SK-N-SH (cell line): ENCODE measurements at regions not wholly inside any gene's neighbourhood (a gene's known extent, or its start where the extent isn't known, plus 50 kb on each side); places are given as distances from the start of the nearest gene placed in this dataset.

Source experiments
- CTCF ChIA-PET: fragments of 300-600, 350-600 bp; formaldehyde crosslinking; extraction: SDS; loops from one replicate; lab custom pipeline; 2021; lab: Yijun Ruan, JAX
- POLR2A ChIA-PET: fragments of 350-600 bp; sonication (Branson Sonifier 250); formaldehyde crosslinking; extraction: SDS; loops from one replicate; lab custom pipeline; 2020; ENCODE audit warnings: antibody characterized with exemption, inconsistent platforms; lab: Yijun Ruan, JAX
- DNase-seq: peaks from one replicate; pipeline ENCODE4 v3.0.0; 2012
- H2AFZ ChIP-seq: fragments of 200-600 bp; sonication (generic); 2 replicates; pipeline ENCODE4 v1.8.1; 2016; ENCODE audit warnings: antibody characterized with exemption, mild to moderate bottlenecking, low read depth
- H3F3A ChIP-seq: fragments of 200-600 bp; sonication (generic); replicated peaks from 2 replicates; pipeline ENCODE3; 2016; ENCODE audit warnings: antibody characterized with exemption, mild to moderate bottlenecking; ENCODE audit not compliant: insufficient read depth
- H3K27ac ChIP-seq, 2 experiments: fragments of 200-500 bp in 1 of 2; fragments of 200-600 bp in 1 of 2; sonication (Bioruptor generic) in 1 of 2; sonication (generic), shearing (Covaris generic) in 1 of 2; 2 replicates each; pipeline versions ENCODE4 v1.5.1 to v1.6.1; 2014 to 2016; ENCODE audit warnings: low read depth in 2 of 2, inconsistent platforms in 1 of 2, low read length in 1 of 2, mild to moderate bottlenecking in 1 of 2, mixed read lengths in 1 of 2
- H3K27me3 ChIP-seq: fragments of 200-600 bp; sonication (generic), shearing (Covaris generic); 2 replicates; pipeline ENCODE4 v1.6.1; 2016; ENCODE audit warnings: mixed run types; ENCODE audit not compliant: insufficient read depth
- H3K36me3 ChIP-seq, 2 experiments: fragments of 200-500 bp in 1 of 2; fragments of 200-600 bp in 1 of 2; sonication (Bioruptor generic) in 1 of 2; sonication (generic) in 1 of 2; replicated peaks in 1 of 2; 2 replicates each; pipeline versions ENCODE3 to v1.5.1; 2014 to 2016; ENCODE audit warnings: low read length in 1 of 2, mild to moderate bottlenecking in 1 of 2; ENCODE audit not compliant: insufficient read depth in 2 of 2, control insufficient read depth in 1 of 2
- H3K4me1 ChIP-seq, 2 experiments: fragments of 200-500 bp in 1 of 2; fragments of 200-600 bp in 1 of 2; sonication (Bioruptor generic) in 1 of 2; sonication (generic), shearing (Covaris generic) in 1 of 2; 2 replicates each; pipeline versions ENCODE4 v1.5.1 to v1.6.1; 2014 to 2016; ENCODE audit warnings: low read depth in 1 of 2, low read length in 1 of 2, mixed run types in 1 of 2; ENCODE audit not compliant: insufficient read depth in 2 of 2, control insufficient read depth in 1 of 2
- H3K4me2 ChIP-seq: fragments of 200-600 bp; sonication (generic), shearing (Covaris generic); 2 replicates; pipeline ENCODE4 v1.6.1; 2017; ENCODE audit warnings: mixed run types
- H3K4me3 ChIP-seq, 2 experiments: fragments of 200-500 bp in 1 of 2; fragments of 200-600 bp in 1 of 2; sonication (Bioruptor generic) in 1 of 2; sonication (generic), shearing (Covaris generic) in 1 of 2; 2 replicates each; pipeline versions ENCODE4 v1.5.1 to v1.8.1; 2014 to 2016; ENCODE audit warnings: low read depth in 2 of 2, inconsistent platforms in 1 of 2, low read length in 1 of 2, mild to moderate bottlenecking in 1 of 2, mixed read lengths in 1 of 2, moderate library complexity in 1 of 2
- H3K79me2 ChIP-seq: fragments of 200-600 bp; sonication (generic); 2 replicates; pipeline ENCODE4 v1.8.1; 2017; ENCODE audit warnings: mild to moderate bottlenecking; ENCODE audit not compliant: insufficient read depth
- H3K9ac ChIP-seq: fragments of 200-600 bp; sonication (generic); 2 replicates; pipeline ENCODE4 v1.6.1; 2017; ENCODE audit warnings: mixed run types
- H3K9me2 ChIP-seq: fragments of 200-600 bp; sonication (generic); 2 replicates; pipeline ENCODE4 v1.6.1; 2017; ENCODE audit warnings: mixed run types
- H3K9me3 ChIP-seq: fragments of 200-600 bp; sonication (generic); 2 replicates; pipeline ENCODE4 v1.6.1; 2017; ENCODE audit warnings: mixed run types, mild to moderate bottlenecking, moderate library complexity
- H4K20me1 ChIP-seq: fragments of 200-600 bp; sonication (generic); 2 replicates; pipeline ENCODE4 v1.6.1; 2017; ENCODE audit warnings: mild to moderate bottlenecking, mixed run types; ENCODE audit not compliant: insufficient read depth
- ELF1 ChIP-seq: IDR thresholded peaks from 2 replicates; pipeline ENCODE4 v1.4.0; 2012
- EP300 ChIP-seq, 2 experiments: IDR thresholded peaks; 2 replicates each; pipeline versions ENCODE4 v1.4.0 to v1.6.1; 2012; ENCODE audit warnings: borderline replicate concordance in 1 of 2, low read depth in 1 of 2, low read length in 1 of 2
- EZH2phosphoT487 ChIP-seq: fragments of 200-600 bp; sonication (generic); IDR thresholded peaks from 2 replicates; pipeline ENCODE4 v1.6.1; 2017; ENCODE audit warnings: low read depth, mixed run types, mild to moderate bottlenecking, antibody characterized with exemption, moderate library complexity, borderline replicate concordance
- FOXJ3 ChIP-seq: sonication (generic); formaldehyde crosslinking; IDR thresholded peaks from 2 replicates; pipeline ENCODE4 v1.5.1; 2020; ENCODE audit warnings: mild to moderate bottlenecking, missing genetic modification reagents
- FOXM1 ChIP-seq: IDR thresholded peaks from 2 replicates; pipeline ENCODE4 v1.4.0; 2012; ENCODE audit warnings: low read depth, mild to moderate bottlenecking
- GATA2 ChIP-seq: sonication (generic); formaldehyde crosslinking; IDR thresholded peaks from 2 replicates; pipeline ENCODE4 v1.5.0; 2020; ENCODE audit warnings: mild to moderate bottlenecking, missing genetic modification reagents
- MXI1 ChIP-seq: IDR thresholded peaks from 2 replicates; pipeline ENCODE4 v1.6.1; 2012; ENCODE audit warnings: mild to moderate bottlenecking, low read depth, low read length, improper control_type of control experiment
- POLR2AphosphoS5 ChIP-seq: IDR thresholded peaks from 2 replicates; pipeline ENCODE4 v1.6.1; 2012; ENCODE audit warnings: low read depth, low read length
- REST ChIP-seq: IDR thresholded peaks from 2 replicates; pipeline ENCODE4 v1.6.1; 2012; ENCODE audit warnings: mild to moderate bottlenecking, low read depth, low read length, moderate library complexity
- RFX5 ChIP-seq: IDR thresholded peaks from 2 replicates; pipeline ENCODE4 v1.6.1; 2012; ENCODE audit warnings: mild to moderate bottlenecking, improper control_type of control experiment, low read length
- SIN3A ChIP-seq: IDR thresholded peaks from 2 replicates; pipeline ENCODE4 v1.6.1; 2012; ENCODE audit warnings: low read depth, mild to moderate bottlenecking, low read length, moderate library complexity, borderline replicate concordance
- TAF1 ChIP-seq: IDR thresholded peaks from 2 replicates; pipeline ENCODE4 v1.6.1; 2012; ENCODE audit warnings: low read depth, mild to moderate bottlenecking, low read length, moderate library complexity, borderline replicate concordance
- TEAD4 ChIP-seq: IDR thresholded peaks from 2 replicates; pipeline ENCODE4 v1.4.0; 2012; ENCODE audit warnings: mild to moderate bottlenecking, borderline replicate concordance; ENCODE audit not compliant: insufficient read depth
- USF1 ChIP-seq: IDR thresholded peaks from 2 replicates; pipeline ENCODE4 v1.4.0; 2012; ENCODE audit warnings: low read depth, borderline replicate concordance
- USF2 ChIP-seq: fragments of 150-350 bp; IDR thresholded peaks from 2 replicates; pipeline ENCODE4 v1.6.1; 2017; ENCODE audit warnings: antibody characterized with exemption, low read length, low read depth, borderline replicate concordance
- ZBTB33 ChIP-seq: IDR thresholded peaks from 2 replicates; pipeline ENCODE4 v1.4.0; 2012; ENCODE audit warnings: low read depth, borderline replicate concordance
- WGBS: methylation state at CpG from one replicate; pipeline ENCODE4 v1.1.6; 2017; ENCODE audit warnings: low lambda C conversion rate; 5-methylcytosine and 5-hydroxymethylcytosine counted together

DNA sequence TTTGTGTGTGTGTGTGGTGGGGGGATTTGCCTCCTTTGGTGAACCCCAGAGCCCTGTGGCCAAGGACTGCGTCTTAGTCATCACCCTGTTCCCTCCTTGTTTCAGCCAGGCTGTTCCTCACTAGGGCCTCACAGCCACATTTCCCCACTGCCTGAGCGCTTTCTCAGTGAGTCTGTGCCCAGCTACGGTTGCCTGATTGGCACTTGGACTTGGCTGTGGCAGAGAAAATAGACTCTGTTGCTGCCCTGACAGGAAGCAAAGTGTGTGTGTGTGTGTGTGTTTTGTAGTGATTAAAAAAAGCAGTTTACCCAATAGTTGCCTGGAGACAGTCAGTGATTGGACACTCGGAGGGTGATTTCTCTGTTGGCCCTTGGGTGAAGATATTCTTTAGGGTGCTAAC is 113.0 kb downstream of the UCHL1 start:
- Histone ChIP-seq H3K9me2 (no peaks in the 10 kb centered on the region), H3K4me2 (no peak overlapping the region), H3K4me1 (peaks cover 0 to 12% of the 10 kb centered on the region in 2 experiments; a peak in 1 of 4 replicates), H3K27me3 (no peaks in the 10 kb centered on the region), H3K9ac (no peak overlapping the region), H3F3A (no peaks in the 10 kb centered on the region), H3K79me2 (no peaks in the 10 kb centered on the region), H3K9me3 (no peaks in the 10 kb centered on the region), H2AFZ (no peak overlapping the region), H3K4me3 (no peak overlapping the region), H4K20me1 (no peaks in the 10 kb centered on the region), H3K36me3 (no peaks in the 10 kb centered on the region), H3K27ac (no peak overlapping the region; a peak in 1 of 4 replicates)
- ChIA-PET CTCF (interaction anchor here (0.7 to 1.6 kb wide), 2 partner anchors 11 to 292 kb away, joined by 4 to 6 read pairs; no protein-coding TSS in a partner anchor), POLR2A (no interaction called here)
- no peak for DNase-seq
- TF ChIP-seq RFX5 (peak; percentile 83; the same call in 1 of the 2 replicates), USF2 (no peak)
- WGBS, result 56% methylated on average over 4 of the region's 4 CpGs

DNA sequence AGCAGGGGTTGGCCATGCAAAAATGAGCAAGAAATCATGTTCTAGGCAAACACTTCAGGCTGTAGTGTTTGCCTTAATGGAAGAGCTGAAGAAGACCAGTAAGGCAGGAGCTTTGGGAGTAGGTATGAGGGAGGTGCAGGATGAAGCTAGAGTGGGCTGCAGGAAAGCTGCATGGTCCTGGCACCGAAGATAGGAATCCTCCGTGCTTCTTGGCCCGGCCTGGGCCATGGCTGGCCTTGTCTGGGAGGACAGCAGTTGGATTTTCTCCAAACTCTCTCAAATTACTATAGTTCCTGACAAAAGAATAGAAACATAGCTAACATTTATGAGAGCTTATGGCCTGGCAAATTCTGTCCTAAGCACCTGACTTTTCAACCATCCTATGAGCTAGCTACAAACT is 116.5 kb downstream of the UCHL1 start:
- no peaks in the 10 kb centered on the region for H3K9me3 ChIP-seq
- 40% methylated on average over 3 of the region's 3 CpGs for WGBS
- H3K27ac ChIP-seq, result no peak overlapping the region
- no peaks in the 10 kb centered on the region for H4K20me1 ChIP-seq
- H3F3A ChIP-seq, result no peaks in the 10 kb centered on the region
- H3K4me3 ChIP-seq, result no peak overlapping the region
- no peak overlapping the region for H3K9ac ChIP-seq
- no peak overlapping the region for H2AFZ ChIP-seq
- POLR2A ChIA-PET, result no interaction called here
- no peaks in the 10 kb centered on the region for H3K79me2 ChIP-seq
- DNase-seq, result no peak
- H3K27me3 ChIP-seq, result no peaks in the 10 kb centered on the region
- no peak overlapping the region for H3K4me2 ChIP-seq
- no peaks in the 10 kb centered on the region for H3K9me2 ChIP-seq
- CTCF ChIA-PET, result no interaction called here
- no peaks in the 10 kb centered on the region for H3K36me3 ChIP-seq
- H3K4me1 ChIP-seq, result peaks cover 0 to 10% of the 10 kb centered on the region in 2 experiments; a peak in 1 of 4 replicates
- no peak for TF ChIP-seq FOXJ3
- TF ChIP-seq USF2, result no peak
- TF ChIP-seq TAF1, result no peak
- TF ChIP-seq TEAD4, result no peak
- no peak for TF ChIP-seq USF1
- TF ChIP-seq SIN3A, result no peak
- no peak for TF ChIP-seq EP300 (IDR thresholded peaks at IDR 0.05; ENCODE audit: borderline replicate concordance in 1 of 2, low read depth in 1 of 2, low read length in 1 of 2)
- no peak for TF ChIP-seq POLR2AphosphoS5
- no peak for TF ChIP-seq EZH2phosphoT487
- TF ChIP-seq ELF1, result no peak
- no peak for TF ChIP-seq ZBTB33
- TF ChIP-seq GATA2 (CRISPR knock-in tag), result no peak
- TF ChIP-seq MXI1, result no peak
- no peak for TF ChIP-seq FOXM1
- no peak for TF ChIP-seq REST
